Type B pancreatic cell (in vitro differentiated cells): ENCODE measurements at regions not wholly inside any gene's neighbourhood (a gene's known extent, or its start where the extent isn't known, plus 50 kb on each side); places are given as distances from the start of the nearest gene placed in this dataset.

Experiments used
- DNase-seq: peaks from one replicate; pipeline ENCODE4 v3.0.0; 2021; ENCODE audit warnings: mixed read lengths; ENCODE audit not compliant: unreplicated experiment; ENCODE audit errors: extremely low spot score
- H3K27ac Mint-ChIP-seq: 2 replicates; pipeline ENCODE4 v1.8.0; 2021; ENCODE audit warnings: mild to moderate bottlenecking, mixed read lengths
- H3K27me3 Mint-ChIP-seq: 2 replicates; pipeline ENCODE4 v1.8.0; 2021; ENCODE audit warnings: mixed read lengths
- H3K36me3 Mint-ChIP-seq: 2 replicates; pipeline ENCODE4 v1.8.0; 2021; ENCODE audit warnings: mixed read lengths
- H3K4me1 Mint-ChIP-seq: one replicate; pipeline ENCODE4 v1.8.0; 2021; ENCODE audit warnings: mixed read lengths; ENCODE audit not compliant: unreplicated experiment
- H3K4me3 Mint-ChIP-seq: 2 replicates; pipeline ENCODE4 v1.8.0; 2021; ENCODE audit warnings: mild to moderate bottlenecking, mixed read lengths
- H3K9me3 Mint-ChIP-seq: 2 replicates; pipeline ENCODE4 v1.8.0; 2021; ENCODE audit warnings: mixed read lengths
- CTCF ChIP-seq: fragments of 200-600 bp; sonication (generic); conservative IDR thresholded peaks from 2 replicates; pipeline ENCODE4 v1.5.0; 2021; ENCODE audit warnings: antibody characterized with exemption, mild to moderate bottlenecking

GRCh38 chr16:35689764-35690163, 2230.4 kb downstream of the TP53TG3F start:
- no peak overlapping the region for H3K4me3 Mint-ChIP-seq
- H3K9me3 Mint-ChIP-seq = peaks cover 7% of the 10 kb centered on the region
- no peak for TF ChIP-seq CTCF
- H3K27me3 Mint-ChIP-seq = no peaks in the 10 kb centered on the region
- no peaks in the 10 kb centered on the region for H3K36me3 Mint-ChIP-seq
- no peak for DNase-seq
- H3K27ac Mint-ChIP-seq = no peak overlapping the region
- H3K4me1 Mint-ChIP-seq = no peaks in the 10 kb centered on the region

GRCh38 chr16:35690413-35690812, 2231.0 kb downstream of the TP53TG3F start:
- Mint-ChIP-seq H3K27ac (no peak overlapping the region), H3K9me3 (peaks cover 10% of the 10 kb centered on the region), H3K4me1 (no peaks in the 10 kb centered on the region), H3K27me3 (no peaks in the 10 kb centered on the region), H3K4me3 (no peak overlapping the region), H3K36me3 (no peaks in the 10 kb centered on the region)
- no peak for TF ChIP-seq CTCF
- peak; percentile 16 for DNase-seq

- TF ChIP-seq CTCF = no peak
- Mint-ChIP-seq H3K9me3 (peaks cover 12% of the 10 kb centered on the region), H3K27me3 (no peaks in the 10 kb centered on the region), H3K36me3 (no peaks in the 10 kb centered on the region), H3K4me3 (no peak overlapping the region), H3K27ac (no peak overlapping the region), H3K4me1 (no peaks in the 10 kb centered on the region)
- DNase-seq = no peak
Measured at GRCh38 chr16:35691057-35691456, 2231.6 kb downstream of the TP53TG3F start.

GRCh38 chr16:35692824-35693223, 2233.4 kb downstream of the TP53TG3F start:
- no peaks in the 10 kb centered on the region for H3K27me3 Mint-ChIP-seq
- DNase-seq = no peak
- H3K36me3 Mint-ChIP-seq = no peaks in the 10 kb centered on the region
- no peak for TF ChIP-seq CTCF
- H3K9me3 Mint-ChIP-seq = peaks cover 12% of the 10 kb centered on the region
- H3K4me1 Mint-ChIP-seq = no peaks in the 10 kb centered on the region
- no peak overlapping the region for H3K27ac Mint-ChIP-seq
- H3K4me3 Mint-ChIP-seq = no peak overlapping the region

- no peak for TF ChIP-seq CTCF
- Mint-ChIP-seq H3K27ac (no peak overlapping the region), H3K36me3 (no peaks in the 10 kb centered on the region), H3K9me3 (peaks cover 9% of the 10 kb centered on the region), H3K4me1 (no peaks in the 10 kb centered on the region), H3K27me3 (no peaks in the 10 kb centered on the region), H3K4me3 (no peak overlapping the region)
- DNase-seq = no peak
Measured at GRCh38 chr16:35706901-35707300, 2247.5 kb downstream of the TP53TG3F start.

GRCh38 chr16:35711435-35711834, 2252.0 kb downstream of the TP53TG3F start:
- peaks cover 23% of the 10 kb centered on the region for H3K9me3 Mint-ChIP-seq
- no peaks in the 10 kb centered on the region for H3K36me3 Mint-ChIP-seq
- DNase-seq = peak; percentile 13
- no peak for TF ChIP-seq CTCF
- no peaks in the 10 kb centered on the region for H3K4me1 Mint-ChIP-seq
- H3K27ac Mint-ChIP-seq = no peak overlapping the region
- H3K4me3 Mint-ChIP-seq = no peak overlapping the region
- no peaks in the 10 kb centered on the region for H3K27me3 Mint-ChIP-seq
